ENCODE measurements at regions not wholly inside any gene's neighbourhood (a gene's known extent, or its start where the extent isn't known, plus 50 kb on each side); places are given as distances from the start of the nearest gene placed in this dataset.

- Histone ChIP-seq H3K27me3 (ENCODE audit: insufficient read depth, low read length) (no peaks in the 10 kb centered on the region), H3K4me3 (replicated peaks in 1 of 2; ENCODE audit: low read depth in 1 of 2, low read length in 2 of 2) (no peak overlapping the region), H3K27ac (ENCODE audit: low read depth, low read length) (no peak overlapping the region), H3K9ac (ENCODE audit: low read length) (no peak overlapping the region), H3K9me3 (ENCODE audit: control insufficient read depth in 1 of 2, insufficient read depth in 1 of 2, low read depth in 1 of 2, low read length in 2 of 2) (no peaks in the 10 kb centered on the region; a peak in 1 of 4 replicates), H3K9me2 (ENCODE audit: insufficient read depth) (no peaks in the 10 kb centered on the region), H3K4me2 (ENCODE audit: low read length) (no peak overlapping the region), H3K79me2 (ENCODE audit: insufficient read depth, low read length) (no peaks in the 10 kb centered on the region), H3K4me1 (ENCODE audit: control insufficient read depth in 1 of 2, insufficient read depth in 2 of 2, low read length in 2 of 2) (no peaks in the 10 kb centered on the region), H4K20me1 (ENCODE audit: insufficient read depth) (no peaks in the 10 kb centered on the region), H3K36me3 (ENCODE audit: control insufficient read depth in 1 of 2, insufficient read depth in 2 of 2, low read length in 2 of 2) (no peaks in the 10 kb centered on the region), H2AFZ (ENCODE audit: low read depth, low read length, poor library complexity, severe bottlenecking) (no peak overlapping the region)
- BruUV-seq (replicated peaks) = no TSS peak
- DNase-seq (ENCODE audit: low read depth, low spot score) = no peak
- intact Hi-C loops (cut with micrococcal nuclease) = no loop called here
- ChIA-PET CTCF (no interaction called here), RAD21 (ENCODE audit: low non-redundant PET in 1 of 2, low total read pairs in 2 of 2, uncharacterized antibody in 2 of 2, unreplicated experiment in 2 of 2) (no interaction called here), POLR2A (no interaction called here)
- no peak for TF ChIP-seq JUND (IDR thresholded peaks at IDR 0.05)
- no peak for TF ChIP-seq RAD21 (IDR thresholded peaks at IDR 0.05; ENCODE audit: low read depth)
- ATAC-seq = no peak
These were observed 365.2 kb upstream of the DPH6 start for GRCh38 chr15:35911052-35911777.

- Histone ChIP-seq H3K79me2 (ENCODE audit: insufficient read depth, low read length) (no peaks in the 10 kb centered on the region), H4K20me1 (ENCODE audit: insufficient read depth) (no peaks in the 10 kb centered on the region), H2AFZ (ENCODE audit: low read depth, low read length, poor library complexity, severe bottlenecking) (no peak overlapping the region), H3K27me3 (ENCODE audit: insufficient read depth, low read length) (no peaks in the 10 kb centered on the region), H3K4me1 (ENCODE audit: control insufficient read depth in 1 of 2, insufficient read depth in 2 of 2, low read length in 2 of 2) (no peaks in the 10 kb centered on the region), H3K4me2 (ENCODE audit: low read length) (no peak overlapping the region), H3K9me3 (ENCODE audit: control insufficient read depth in 1 of 2, insufficient read depth in 1 of 2, low read depth in 1 of 2, low read length in 2 of 2) (no peaks in the 10 kb centered on the region; a peak in 1 of 4 replicates), H3K36me3 (ENCODE audit: control insufficient read depth in 1 of 2, insufficient read depth in 2 of 2, low read length in 2 of 2) (no peaks in the 10 kb centered on the region), H3K4me3 (replicated peaks in 1 of 2; ENCODE audit: low read depth in 1 of 2, low read length in 2 of 2) (no peak overlapping the region), H3K27ac (ENCODE audit: low read depth, low read length) (no peak overlapping the region), H3K9ac (ENCODE audit: low read length) (no peak overlapping the region), H3K9me2 (ENCODE audit: insufficient read depth) (no peaks in the 10 kb centered on the region)
- no peak for ATAC-seq
- DNase-seq (ENCODE audit: low read depth, low spot score) = no peak
- ChIA-PET CTCF (no interaction called here), RAD21 (ENCODE audit: low non-redundant PET in 1 of 2, low total read pairs in 2 of 2, uncharacterized antibody in 2 of 2, unreplicated experiment in 2 of 2) (no interaction called here), POLR2A (no interaction called here)
- TF ChIP-seq TCF7L2 (IDR thresholded peaks at IDR 0.05; ENCODE audit: borderline replicate concordance, extremely low read depth, insufficient read depth, insufficient read length) (no peak), RAD21 (IDR thresholded peaks at IDR 0.05; ENCODE audit: low read depth) (peak; percentile 22; the same call in 1 of the 2 replicates)
- no TSS peak for BruUV-seq (replicated peaks)
- intact Hi-C loops (cut with micrococcal nuclease) = no loop called here
These were observed 366.2 kb upstream of the DPH6 start for GRCh38 chr15:35912196-35912595.

Measured in HCT116 (cell line).